Astrocyte (in vitro differentiated cells and primary cell): ENCODE measurements at regions not wholly inside any gene's neighbourhood (a gene's known extent, or its start where the extent isn't known, plus 50 kb on each side); places are given as distances from the start of the nearest gene placed in this dataset.

Source experiments
- DNase-seq: peaks from one replicate; pipeline ENCODE4 v3.0.0-alpha.2; 2010; ENCODE audit warnings: low read depth
- FAIRE-seq: peaks from 2 replicates; lab custom pipeline; 2011; peaks lifted over from hg19 to GRCh38; lab: Jason Lieb, UNC
- H2AFZ ChIP-seq: 2 replicates; pipeline ENCODE4 v1.6.0; 2012; ENCODE audit warnings: low read depth, low read length, inconsistent platforms
- H3K27ac ChIP-seq: 2 replicates; pipeline ENCODE4 v1.5.1; 2011; ENCODE audit warnings: low read depth, low read length, inconsistent platforms
- H3K27me3 ChIP-seq: 2 replicates; pipeline ENCODE4 v1.6.0; 2011; ENCODE audit warnings: low read length, inconsistent platforms; ENCODE audit not compliant: insufficient read depth
- H3K36me3 ChIP-seq: 2 replicates; pipeline ENCODE4 v1.5.1; 2011; ENCODE audit warnings: low read length, inconsistent platforms; ENCODE audit not compliant: insufficient read depth
- H3K4me1 ChIP-seq: 2 replicates; pipeline ENCODE4 v1.5.1; 2011; ENCODE audit warnings: low read length, inconsistent platforms; ENCODE audit not compliant: insufficient read depth
- H3K4me2 ChIP-seq: 2 replicates; pipeline ENCODE4 v1.6.0; 2012; ENCODE audit warnings: low read length, inconsistent platforms
- H3K4me3 ChIP-seq: 2 replicates; pipeline ENCODE4 v1.5.1; 2011; ENCODE audit warnings: low read depth, mild to moderate bottlenecking, low read length, inconsistent platforms; ENCODE audit not compliant: insufficient read depth
- H3K79me2 ChIP-seq: 2 replicates; pipeline ENCODE4 v1.6.0; 2012; ENCODE audit warnings: mild to moderate bottlenecking, low read length, inconsistent platforms; ENCODE audit not compliant: insufficient read depth
- H3K9ac ChIP-seq: 2 replicates; pipeline ENCODE4 v1.6.0; 2012; ENCODE audit warnings: mild to moderate bottlenecking, low read length, inconsistent platforms
- H3K9me3 ChIP-seq: 2 replicates; pipeline ENCODE4 v1.5.1; 2012; ENCODE audit warnings: low read depth, mild to moderate bottlenecking, low read length, inconsistent platforms; ENCODE audit not compliant: insufficient read depth
- H4K20me1 ChIP-seq: 2 replicates; pipeline ENCODE4 v1.6.0; 2012; ENCODE audit warnings: low read length, inconsistent platforms; ENCODE audit not compliant: insufficient read depth
- H3K27ac Mint-ChIP-seq: one replicate; pipeline ENCODE4 v1.8.0; 2021; ENCODE audit warnings: mild to moderate bottlenecking, mixed read lengths; ENCODE audit not compliant: unreplicated experiment
- H3K27me3 Mint-ChIP-seq: one replicate; pipeline ENCODE4 v1.8.0; 2021; ENCODE audit warnings: low read depth, mixed read lengths; ENCODE audit not compliant: unreplicated experiment
- H3K36me3 Mint-ChIP-seq: one replicate; pipeline ENCODE4 v1.8.0; 2021; ENCODE audit warnings: low read depth, mixed read lengths; ENCODE audit not compliant: unreplicated experiment
- H3K4me1 Mint-ChIP-seq: one replicate; pipeline ENCODE4 v1.8.0; 2021; ENCODE audit warnings: low read depth, mixed read lengths; ENCODE audit not compliant: unreplicated experiment
- H3K4me3 Mint-ChIP-seq: one replicate; pipeline ENCODE4 v1.8.0; 2021; ENCODE audit warnings: mild to moderate bottlenecking, moderate library complexity, mixed read lengths; ENCODE audit not compliant: unreplicated experiment
- H3K9me3 Mint-ChIP-seq: one replicate; pipeline ENCODE4 v1.8.0; 2021; ENCODE audit warnings: mild to moderate bottlenecking, mixed read lengths; ENCODE audit not compliant: unreplicated experiment
- EZH2 ChIP-seq: IDR thresholded peaks from 2 replicates; pipeline ENCODE4 v1.6.1; 2012; ENCODE audit warnings: mild to moderate bottlenecking, low read length, inconsistent platforms; ENCODE audit not compliant: insufficient read depth
- TF ChIP-seq, protein P1 (sequence below): IDR thresholded peaks from 2 replicates; pipeline ENCODE4 v1.5.1; 2011; ENCODE audit warnings: low read depth, mild to moderate bottlenecking, inconsistent platforms, low read length, moderate library complexity; ENCODE audit not compliant: insufficient read depth

DNA sequence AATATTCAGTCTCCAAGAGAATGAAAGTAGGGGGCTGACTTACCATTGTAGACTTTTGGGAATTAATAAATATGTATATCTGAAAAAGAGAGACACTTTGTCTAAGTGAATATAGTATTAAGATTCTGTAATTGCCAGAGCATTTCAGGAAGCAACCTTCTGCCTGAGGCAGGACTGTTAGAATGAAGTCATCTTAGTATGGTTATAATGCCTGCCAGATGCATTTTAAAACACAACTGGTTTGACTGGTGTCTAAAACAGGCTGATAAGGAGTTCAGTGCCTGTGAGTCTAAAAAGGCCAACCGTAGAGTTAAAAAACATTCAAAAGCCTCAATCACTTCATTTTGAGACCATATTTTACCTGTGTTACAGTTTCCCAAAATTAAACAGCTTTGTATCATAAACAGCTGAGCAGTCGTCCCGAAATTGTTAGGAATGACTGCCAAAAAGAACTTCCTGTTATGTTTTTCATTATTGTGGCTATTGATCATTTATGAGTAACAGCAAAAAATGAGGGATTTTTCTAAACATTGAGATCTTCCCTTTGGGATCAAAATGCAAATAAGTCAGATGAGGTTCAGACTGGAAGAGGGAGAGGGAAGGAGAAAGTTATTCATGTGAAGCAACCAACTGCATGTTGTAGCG lies 443.9 kb downstream of the PID1 start:
- no peaks in the 10 kb centered on the region for H3K36me3 ChIP-seq
- no peaks in the 10 kb centered on the region for H3K27me3 Mint-ChIP-seq
- no peaks in the 10 kb centered on the region for H4K20me1 ChIP-seq
- no peak overlapping the region for H3K4me3 Mint-ChIP-seq
- no peaks in the 10 kb centered on the region for H3K4me1 ChIP-seq
- FAIRE-seq (no peak), DNase-seq (no peak)
- H3K27ac Mint-ChIP-seq = no peak overlapping the region
- no peak overlapping the region for H3K27ac ChIP-seq
- H3K9me3 Mint-ChIP-seq = peaks cover 1% of the 10 kb centered on the region
- no peaks in the 10 kb centered on the region for H3K79me2 ChIP-seq
- no peak overlapping the region for H3K9ac ChIP-seq
- no peak overlapping the region for H3K4me3 ChIP-seq
- no peak for TF ChIP-seq EZH2
- TF ChIP-seq, protein P1, sequence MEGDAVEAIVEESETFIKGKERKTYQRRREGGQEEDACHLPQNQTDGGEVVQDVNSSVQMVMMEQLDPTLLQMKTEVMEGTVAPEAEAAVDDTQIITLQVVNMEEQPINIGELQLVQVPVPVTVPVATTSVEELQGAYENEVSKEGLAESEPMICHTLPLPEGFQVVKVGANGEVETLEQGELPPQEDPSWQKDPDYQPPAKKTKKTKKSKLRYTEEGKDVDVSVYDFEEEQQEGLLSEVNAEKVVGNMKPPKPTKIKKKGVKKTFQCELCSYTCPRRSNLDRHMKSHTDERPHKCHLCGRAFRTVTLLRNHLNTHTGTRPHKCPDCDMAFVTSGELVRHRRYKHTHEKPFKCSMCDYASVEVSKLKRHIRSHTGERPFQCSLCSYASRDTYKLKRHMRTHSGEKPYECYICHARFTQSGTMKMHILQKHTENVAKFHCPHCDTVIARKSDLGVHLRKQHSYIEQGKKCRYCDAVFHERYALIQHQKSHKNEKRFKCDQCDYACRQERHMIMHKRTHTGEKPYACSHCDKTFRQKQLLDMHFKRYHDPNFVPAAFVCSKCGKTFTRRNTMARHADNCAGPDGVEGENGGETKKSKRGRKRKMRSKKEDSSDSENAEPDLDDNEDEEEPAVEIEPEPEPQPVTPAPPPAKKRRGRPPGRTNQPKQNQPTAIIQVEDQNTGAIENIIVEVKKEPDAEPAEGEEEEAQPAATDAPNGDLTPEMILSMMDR = no peak
- H3K27me3 ChIP-seq = no peaks in the 10 kb centered on the region
- no peaks in the 10 kb centered on the region for H3K4me1 Mint-ChIP-seq
- no peak overlapping the region for H3K4me2 ChIP-seq
- H3K36me3 Mint-ChIP-seq = no peaks in the 10 kb centered on the region
- no peaks in the 10 kb centered on the region for H3K9me3 ChIP-seq
- H2AFZ ChIP-seq = no peak overlapping the region

DNA sequence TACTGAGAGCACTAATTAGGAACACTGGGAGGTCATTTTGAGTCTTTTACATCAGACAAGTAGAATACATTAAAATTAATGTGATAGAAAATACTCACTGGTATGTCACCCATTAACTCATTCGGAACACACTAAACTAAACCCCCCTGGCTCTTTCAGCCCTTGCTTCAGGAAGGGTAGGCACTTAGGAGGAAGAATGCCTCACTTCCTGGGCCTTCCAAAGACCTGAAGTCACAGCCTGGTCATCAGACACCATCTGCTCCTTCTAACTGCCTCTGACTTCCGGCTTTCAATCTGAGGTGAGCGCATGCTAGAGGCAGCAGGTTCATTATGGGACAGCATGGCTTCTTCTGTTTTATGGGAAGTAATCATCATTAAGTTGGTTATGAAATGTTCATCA lies 451.4 kb downstream of the PID1 start:
- Histone ChIP-seq H3K9me3 (peaks cover 2% of the 10 kb centered on the region), H3K4me2 (no peak overlapping the region), H3K4me3 (no peak overlapping the region), H3K4me1 (no peaks in the 10 kb centered on the region), H3K36me3 (no peaks in the 10 kb centered on the region), H3K27ac (no peak overlapping the region), H3K9ac (no peak overlapping the region), H3K27me3 (no peaks in the 10 kb centered on the region), H3K79me2 (no peaks in the 10 kb centered on the region), H2AFZ (no peak overlapping the region), H4K20me1 (no peaks in the 10 kb centered on the region)
- no peaks in the 10 kb centered on the region for H3K27me3 Mint-ChIP-seq
- peaks cover 4% of the 10 kb centered on the region for H3K9me3 Mint-ChIP-seq
- DNase-seq (no peak), FAIRE-seq (no peak)
- no peak for TF ChIP-seq EZH2
- TF ChIP-seq, protein P1 = no peak
- no peaks in the 10 kb centered on the region for H3K36me3 Mint-ChIP-seq
- peaks cover 3% of the 10 kb centered on the region for H3K4me1 Mint-ChIP-seq
- no peak overlapping the region for H3K27ac Mint-ChIP-seq
- H3K4me3 Mint-ChIP-seq = no peak overlapping the region

DNA sequence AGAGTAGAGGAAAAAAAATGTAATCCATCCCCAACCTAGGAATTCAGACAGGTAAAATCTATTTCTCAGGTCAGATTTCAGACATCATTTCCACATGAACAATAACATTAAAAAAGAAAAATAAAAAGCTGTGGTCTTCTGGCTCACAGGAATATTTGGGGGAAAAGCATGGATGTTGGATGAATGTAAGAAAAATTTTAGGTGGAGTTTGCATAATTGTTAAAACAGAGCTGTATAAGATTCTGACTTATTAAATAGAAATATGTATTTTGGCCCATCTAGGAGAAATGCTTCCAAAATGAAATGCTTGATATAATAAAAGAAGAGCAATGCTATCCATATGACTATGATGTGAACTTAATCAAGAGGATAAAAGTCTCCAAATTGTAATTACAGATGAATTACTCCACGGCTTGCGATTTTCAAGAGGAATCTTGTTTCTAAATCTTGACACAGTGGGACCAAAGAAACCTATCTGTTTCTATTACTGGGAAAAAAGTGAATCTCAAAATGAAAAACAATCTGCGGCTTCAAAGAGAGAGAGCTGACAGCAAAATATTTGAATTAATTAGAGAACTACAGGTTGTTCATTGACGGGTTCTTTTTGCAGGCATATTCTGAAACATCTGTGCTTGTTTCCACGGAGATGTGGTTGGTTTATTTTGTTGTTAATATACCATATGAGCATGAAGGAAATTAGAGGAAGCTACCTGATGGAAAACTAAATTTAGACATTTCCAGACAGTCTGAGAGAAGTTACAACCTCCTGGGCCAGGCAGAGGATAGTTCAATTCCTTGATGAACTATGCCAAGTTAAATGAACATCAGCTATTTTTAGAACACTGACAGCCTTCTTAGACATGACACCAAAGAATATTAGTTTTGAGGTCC lies 468.7 kb downstream of the PID1 start:
- no peak overlapping the region for H3K9ac ChIP-seq
- Mint-ChIP-seq H3K4me1 (no peaks in the 10 kb centered on the region), H3K27me3 (no peaks in the 10 kb centered on the region), H3K27ac (no peak overlapping the region), H3K9me3 (no peaks in the 10 kb centered on the region), H3K36me3 (no peaks in the 10 kb centered on the region), H3K4me3 (no peak overlapping the region)
- H3K79me2 ChIP-seq = no peaks in the 10 kb centered on the region
- no peak for TF ChIP-seq EZH2
- TF ChIP-seq, protein P1 = no peak
- no peaks in the 10 kb centered on the region for H3K27me3 ChIP-seq
- no peak for FAIRE-seq
- H3K27ac ChIP-seq = no peak overlapping the region
- no peak for DNase-seq
- no peaks in the 10 kb centered on the region for H3K36me3 ChIP-seq
- H3K4me3 ChIP-seq = no peak overlapping the region
- no peak overlapping the region for H3K4me2 ChIP-seq
- H3K4me1 ChIP-seq = no peaks in the 10 kb centered on the region
- H2AFZ ChIP-seq = no peak overlapping the region
- no peaks in the 10 kb centered on the region for H3K9me3 ChIP-seq
- no peaks in the 10 kb centered on the region for H4K20me1 ChIP-seq
